HepG2 (cell line): ENCODE measurements at regions not wholly inside any gene's neighbourhood (a gene's known extent, or its start where the extent isn't known, plus 50 kb on each side); places are given as distances from the start of the nearest gene placed in this dataset.

Experiments used
- ATAC-seq: fragments of 200-7000 bp; cut with Tn5 transposase; 3 replicates; pipeline ENCODE4 v1.9.1; 2020; ENCODE audit warnings: mild to moderate bottlenecking, moderate library complexity
- BruUV-seq: library from RNA; stranded (reverse); fragments of 400-500 nt; replicated peaks from 2 replicates; lab custom pipeline; 2021; lab: Mats Ljungman, UMichigan
- CTCF ChIA-PET: fragments of 300-600 bp; formaldehyde crosslinking; extraction: SDS; loops from one replicate; lab custom pipeline; 2021; ENCODE audit warnings: low total read pairs, inconsistent platforms, low intra/inter-chr PET ratio; lab: Yijun Ruan, JAX
- POLR2A ChIA-PET: fragments of 350-600 bp; sonication (Branson Sonifier 250); formaldehyde crosslinking; loops from one replicate; lab custom pipeline; 2020; ENCODE audit warnings: antibody characterized with exemption, inconsistent platforms; lab: Yijun Ruan, JAX
- DNase-seq: peaks from one replicate; pipeline ENCODE4 v3.0.0-alpha.2; 2015; ENCODE audit warnings: low spot score
- FAIRE-seq: peaks from 3 replicates; lab custom pipeline; 2011; peaks lifted over from hg19 to GRCh38; lab: Jason Lieb, UNC
- H2AFZ ChIP-seq: one replicate; pipeline ENCODE4 v1.6.1; 2011; ENCODE audit warnings: low read length, inconsistent platforms
- H3K27ac ChIP-seq: fragments of 300-600 bp; 3 replicates; pipeline ENCODE4 v1.8.0; 2011; ENCODE audit warnings: mixed run types, mild to moderate bottlenecking, mixed read lengths, low read length, inconsistent platforms; ENCODE audit not compliant: insufficient read depth; ENCODE audit errors: extremely low read length
- H3K27me3 ChIP-seq, 2 experiments: fragments of 200-600 bp in 1 of 2; 2 replicates in 1 of 2; 3 replicates in 1 of 2; pipeline versions ENCODE4 v1.6.0 to v1.8.0; 2011; ENCODE audit warnings: low read length in 2 of 2, mild to moderate bottlenecking in 2 of 2, moderate library complexity in 2 of 2, inconsistent platforms in 1 of 2; ENCODE audit not compliant: insufficient read depth in 2 of 2, control insufficient read depth in 1 of 2
- H3K36me3 ChIP-seq, 2 experiments: fragments of 200-600 bp in 1 of 2; replicated peaks in 1 of 2; 2 replicates in 1 of 2; 3 replicates in 1 of 2; pipeline versions ENCODE4 v1.5.1 to v1.8.0; 2011; ENCODE audit warnings: low read length in 2 of 2, inconsistent platforms in 1 of 2; ENCODE audit not compliant: insufficient read depth in 2 of 2, control insufficient read depth in 1 of 2
- H3K4me1 ChIP-seq: 2 replicates; pipeline ENCODE4 v1.5.1; 2012; ENCODE audit warnings: low read length, inconsistent platforms; ENCODE audit not compliant: insufficient read depth
- H3K4me2 ChIP-seq: 2 replicates; pipeline ENCODE4 v1.6.0; 2011; ENCODE audit warnings: low read depth, low read length, inconsistent platforms
- H3K4me3 ChIP-seq, 3 experiments: fragments of 200-600 bp in 1 of 3; sonication (generic), shearing (Covaris generic) in 1 of 3; replicated peaks in 1 of 3; 2 replicates each; pipeline ENCODE4 v1.5.1; 2011 to 2016; ENCODE audit warnings: low read length in 3 of 3, inconsistent platforms in 2 of 3, low read depth in 2 of 3, mild to moderate bottlenecking in 2 of 3, control low read depth in 1 of 3, mixed read lengths in 1 of 3; ENCODE audit not compliant: insufficient read depth in 1 of 3
- H3K79me2 ChIP-seq: one replicate; pipeline ENCODE4 v1.6.1; 2011; ENCODE audit warnings: low read length, inconsistent platforms; ENCODE audit not compliant: insufficient read depth
- H3K9ac ChIP-seq: 2 replicates; pipeline ENCODE4 v1.6.0; 2011; ENCODE audit warnings: mild to moderate bottlenecking, low read depth, low read length, inconsistent platforms; ENCODE audit not compliant: insufficient read depth
- H3K9me3 ChIP-seq: 2 replicates; pipeline ENCODE4 v1.5.1; 2012; ENCODE audit warnings: mild to moderate bottlenecking, low read length
- H4K20me1 ChIP-seq: 2 replicates; pipeline ENCODE4 v1.6.0; 2011; ENCODE audit warnings: inconsistent platforms, mild to moderate bottlenecking, low read length, moderate library complexity; ENCODE audit not compliant: insufficient read depth
- GTF2F1 ChIP-seq: fragments of 150-350 bp; IDR thresholded peaks from 2 replicates; pipeline ENCODE4 v1.6.1; 2014; ENCODE audit warnings: low read length
- HES4 ChIP-seq: sonication (generic); formaldehyde crosslinking; IDR thresholded peaks from 2 replicates; pipeline ENCODE4 v1.9.0; 2021; ENCODE audit warnings: mild to moderate bottlenecking, missing genetic modification reagents, borderline replicate concordance
- HMGXB3 ChIP-seq: sonication (generic); formaldehyde crosslinking; IDR thresholded peaks from 2 replicates; pipeline ENCODE4 v1.4.0; 2020; ENCODE audit warnings: missing genetic modification reagents, borderline replicate concordance
- HNRNPLL ChIP-seq: fragments of 200-400 bp; formaldehyde crosslinking; IDR thresholded peaks from 2 replicates; pipeline ENCODE4 v1.6.1; 2017; ENCODE audit warnings: mild to moderate bottlenecking, low read depth, low read length; ENCODE audit not compliant: poor library complexity, severe bottlenecking
- MXI1 ChIP-seq: IDR thresholded peaks from 3 replicates; pipeline ENCODE4 v1.6.1; 2012; ENCODE audit warnings: low read depth, low read length, inconsistent platforms, borderline replicate concordance
- RXRB ChIP-seq: IDR thresholded peaks from 2 replicates; pipeline ENCODE4 v1.6.1; 2016; ENCODE audit warnings: borderline replicate concordance, missing genetic modification reagents, missing compliant biosample characterization
- TEAD2 ChIP-seq: sonication (generic); formaldehyde crosslinking; IDR thresholded peaks from 2 replicates; pipeline ENCODE4 v1.9.0; 2021; ENCODE audit warnings: missing genetic modification reagents
- TFDP1 ChIP-seq: IDR thresholded peaks from 2 replicates; pipeline ENCODE4 v1.6.1; 2016; ENCODE audit warnings: missing compliant biosample characterization, missing genetic modification reagents, borderline replicate concordance
- ZNF235 ChIP-seq: sonication (generic); formaldehyde crosslinking; IDR thresholded peaks from 2 replicates; pipeline ENCODE4 v1.8.1; 2023; ENCODE audit warnings: mild to moderate bottlenecking, missing genetic modification reagents, borderline replicate concordance
- ZNF746 ChIP-seq: sonication (generic); formaldehyde crosslinking; IDR thresholded peaks from 2 replicates; pipeline ENCODE4 v1.8.0; 2022; ENCODE audit warnings: mild to moderate bottlenecking, missing genetic modification reagents
- WGBS: methylation state at CpG from one replicate; pipeline ENCODE4 v1.1.6; 2017; ENCODE audit warnings: low lambda C conversion rate; 5-methylcytosine and 5-hydroxymethylcytosine counted together
- in situ Hi-C: cut with HindIII; loops from 2 replicates; pipeline ENCODE4 v1.10.0; 2017; ENCODE audit warnings: low pct_unique_long_range_greater_than_20kb; ENCODE audit not compliant: extremely low pct_ligation_motif_present
- intact Hi-C: fragments of 100-400 bp; cut with micrococcal nuclease; formaldehyde crosslinking; loops from one replicate; pipeline ENCODE4 v1.10.0; 2022; ENCODE audit not compliant: unreplicated experiment

- ChIA-PET POLR2A (no interaction called here), CTCF (no interaction called here)
- Histone ChIP-seq H3K36me3 (no peaks in the 10 kb centered on the region), H3K9ac (no peak overlapping the region), H3K9me3 (no peaks in the 10 kb centered on the region), H3K4me1 (no peaks in the 10 kb centered on the region), H4K20me1 (no peaks in the 10 kb centered on the region), H3K79me2 (no peaks in the 10 kb centered on the region), H3K4me3 (no peak overlapping the region), H3K27me3 (peaks cover 0 to 3% of the 10 kb centered on the region in 2 experiments; a peak in 1 of 5 replicates), H2AFZ (no peak overlapping the region), H3K4me2 (no peak overlapping the region), H3K27ac (no peak overlapping the region)
- BruUV-seq, result no TSS peak
- DNase-seq (no peak), ATAC-seq (no peak), FAIRE-seq (no peak)
- intact Hi-C loops (no loop called here), in situ Hi-C loops (no loop called here)
- 0% methylated on average over 1 of the region's 2 CpGs for WGBS
- TF ChIP-seq ZNF746 (CRISPR knock-in tag), result no peak
- no peak for TF ChIP-seq GTF2F1
- TF ChIP-seq TFDP1 (CRISPR knock-in tag), result no peak
- no peak for TF ChIP-seq HMGXB3 (CRISPR knock-in tag)
- no peak for TF ChIP-seq TEAD2 (CRISPR knock-in tag)
- TF ChIP-seq HES4, result no peak
- TF ChIP-seq RXRB (CRISPR knock-in tag), result no peak
- TF ChIP-seq ZNF235, result no peak
- no peak for TF ChIP-seq MXI1
- no peak for TF ChIP-seq HNRNPLL
These were observed 85.5 kb upstream of the PDE1C start for GRCh38 chr7:32155712-32156111.
